ENCODE measurements at regions not wholly inside any gene's neighbourhood (a gene's known extent, or its start where the extent isn't known, plus 50 kb on each side); places are given as distances from the start of the nearest gene placed in this dataset.

DNA sequence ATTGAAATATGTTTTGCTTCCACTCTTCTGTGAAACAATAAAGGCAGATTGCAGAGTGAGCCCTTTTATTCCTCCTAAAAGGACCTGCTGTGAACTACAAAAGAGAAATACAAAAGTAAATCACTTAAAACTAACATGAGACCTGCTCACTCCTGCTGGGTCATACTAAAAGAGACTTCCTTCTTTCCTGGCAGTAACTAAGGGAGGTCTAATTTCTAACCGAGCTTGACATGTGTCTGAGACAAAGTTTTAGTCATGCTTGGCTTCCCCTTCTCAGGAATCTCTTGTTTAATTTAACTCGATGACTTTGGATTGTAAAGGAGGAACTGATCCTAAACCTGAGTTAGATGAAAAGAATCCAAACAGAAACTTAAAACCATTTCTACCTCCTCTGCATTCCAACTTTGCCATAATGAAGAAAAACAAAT is 86.4 kb upstream of the CDH6 start:
- H3K9me3 Mint-ChIP-seq = peaks cover 5 to 14% of the 10 kb centered on the region in 2 donors
- H3K4me3 Mint-ChIP-seq = no peak overlapping the region
- no peaks in the 10 kb centered on the region for H3K4me1 Mint-ChIP-seq
- no peak overlapping the region for H3K27ac Mint-ChIP-seq
- ATAC-seq = no peak
- H3K27me3 Mint-ChIP-seq = no peaks in the 10 kb centered on the region
- no peak for DNase-seq

DNA sequence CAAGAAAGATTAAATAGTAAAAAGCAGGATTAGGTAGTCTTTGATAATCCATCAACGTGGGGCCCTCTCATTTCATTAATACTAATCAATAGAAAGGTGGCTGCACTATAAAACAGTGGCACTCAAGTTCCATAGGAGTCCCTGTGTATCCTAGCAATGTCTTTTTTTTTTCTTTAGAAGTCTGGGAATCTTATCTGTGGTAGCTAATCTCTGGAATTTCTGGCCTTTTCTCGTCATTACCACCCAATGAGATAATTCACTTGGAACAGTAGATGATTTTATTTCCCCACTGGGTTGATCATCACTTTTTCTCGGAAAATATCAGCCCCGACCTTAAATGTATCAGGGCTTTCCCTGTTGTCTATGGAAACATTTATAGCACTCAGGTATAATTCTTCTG is 86.8 kb upstream of the CDH6 start:
- no peak for DNase-seq
- Mint-ChIP-seq H3K4me1 (no peaks in the 10 kb centered on the region), H3K27me3 (no peaks in the 10 kb centered on the region), H3K27ac (no peak overlapping the region), H3K9me3 (peaks cover 5 to 13% of the 10 kb centered on the region in 2 donors), H3K4me3 (no peak overlapping the region)
- ATAC-seq = no peak

DNA sequence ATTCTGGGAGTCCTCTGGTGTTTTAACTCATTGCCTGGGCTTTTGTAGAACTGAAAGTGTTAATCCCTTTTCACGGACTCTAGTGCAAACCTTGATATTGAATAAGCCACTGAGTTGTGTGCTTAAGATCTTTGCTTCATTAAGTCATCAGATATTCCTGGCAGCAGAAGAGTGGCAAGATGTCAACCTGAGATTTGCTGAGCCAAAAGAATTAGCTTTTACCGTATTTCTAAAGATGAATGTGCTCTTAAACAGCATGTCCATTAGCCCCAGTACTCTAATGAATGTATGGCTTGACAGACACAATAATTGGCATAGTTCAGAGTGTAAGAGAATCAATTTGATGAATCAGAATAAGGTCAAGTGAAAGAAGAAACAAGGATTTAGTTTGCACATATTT is 87.2 kb upstream of the CDH6 start:
- Mint-ChIP-seq H3K4me3 (no peak overlapping the region), H3K27ac (no peak overlapping the region), H3K27me3 (no peaks in the 10 kb centered on the region), H3K9me3 (peaks cover 5 to 9% of the 10 kb centered on the region in 2 donors), H3K4me1 (no peaks in the 10 kb centered on the region)
- DNase-seq = no peak
- no peak for ATAC-seq

DNA sequence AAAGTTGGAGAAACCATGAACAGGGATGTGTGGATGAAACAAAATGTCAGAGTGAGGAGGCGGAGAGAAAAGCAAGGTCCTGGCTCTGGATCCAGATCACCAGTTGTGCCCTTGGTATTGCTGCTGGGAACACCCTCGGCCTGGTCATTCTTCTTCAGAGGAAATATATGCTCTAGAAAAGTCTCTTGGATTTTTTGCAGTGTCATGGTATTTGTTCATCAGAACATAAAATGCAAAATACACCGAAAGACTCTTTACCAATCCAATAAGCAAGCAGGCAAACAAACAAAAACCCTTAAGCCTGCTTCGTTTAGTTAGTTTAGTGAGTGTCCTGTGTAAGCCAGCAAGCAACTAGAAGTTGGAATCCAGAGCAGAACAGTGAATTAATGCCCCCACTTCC is 88.7 kb upstream of the CDH6 start:
- DNase-seq (no peak), ATAC-seq (no peak)
- H3K27me3 Mint-ChIP-seq = no peaks in the 10 kb centered on the region
- no peak overlapping the region for H3K4me3 Mint-ChIP-seq
- no peak overlapping the region for H3K27ac Mint-ChIP-seq
- peaks cover 5 to 6% of the 10 kb centered on the region in 2 donors for H3K9me3 Mint-ChIP-seq
- H3K4me1 Mint-ChIP-seq = no peaks in the 10 kb centered on the region

DNA sequence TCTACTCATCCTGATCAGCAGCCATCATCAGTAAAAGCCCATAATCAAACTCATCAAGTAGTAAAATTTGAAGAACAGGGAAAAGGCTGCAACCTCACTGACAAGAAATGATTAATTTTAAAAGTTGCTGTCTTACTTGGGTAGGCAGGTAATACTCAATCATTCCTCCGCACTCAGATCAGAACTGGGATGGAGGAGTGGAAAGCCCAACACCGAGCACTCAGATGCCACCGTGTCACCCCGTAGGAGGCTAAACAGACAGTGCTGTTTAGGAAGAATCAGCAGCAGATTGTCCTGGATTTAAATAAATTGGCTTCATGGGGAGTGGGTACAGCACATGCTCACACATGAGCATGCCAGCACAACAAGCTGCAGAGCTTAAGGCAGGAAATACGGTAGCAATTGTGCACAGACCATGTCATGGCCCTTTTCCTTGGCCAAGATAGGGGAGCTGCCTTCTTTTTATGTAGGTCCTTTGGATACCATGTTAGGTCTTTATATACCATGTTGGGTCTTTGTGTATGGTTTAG is 92.6 kb upstream of the CDH6 start:
- no peaks in the 10 kb centered on the region for H3K4me1 Mint-ChIP-seq

DNA sequence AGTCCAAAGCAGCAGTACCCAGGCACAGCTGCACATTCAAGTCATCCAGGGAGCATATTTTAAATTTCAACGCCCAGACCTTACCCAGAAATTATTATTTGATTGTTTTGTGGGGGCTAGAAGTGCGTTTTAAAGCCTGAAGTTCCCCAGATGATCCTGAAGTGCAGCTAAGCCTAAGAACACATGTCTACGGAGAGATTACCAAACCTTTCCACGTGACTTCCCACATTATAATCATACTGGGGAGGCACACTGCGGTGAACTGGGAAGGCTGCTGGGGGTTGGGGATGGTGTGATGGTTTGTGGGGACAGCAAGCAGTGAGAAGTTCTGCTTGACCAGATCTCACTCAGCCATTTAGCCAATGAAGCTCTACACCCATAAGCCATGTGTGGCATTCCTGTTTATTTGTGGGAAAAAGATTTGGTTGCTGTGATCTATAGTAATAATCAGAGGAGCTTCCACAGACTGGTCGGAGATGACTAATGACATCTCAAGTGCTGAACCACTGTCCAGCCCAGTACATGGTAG is 93.4 kb upstream of the CDH6 start:
- Mint-ChIP-seq H3K27me3 (no peaks in the 10 kb centered on the region), H3K4me3 (no peak overlapping the region), H3K9me3 (no peaks in the 10 kb centered on the region), H3K27ac (no peak overlapping the region), H3K4me1 (no peaks in the 10 kb centered on the region)
- ATAC-seq (no peak), DNase-seq (no peak)

More for the DNA sequence above, 92.6 kb upstream of the CDH6 start:
- Mint-ChIP-seq H3K4me3 (no peak overlapping the region), H3K27ac (no peak overlapping the region), H3K9me3 (no peaks in the 10 kb centered on the region), H3K27me3 (no peaks in the 10 kb centered on the region)
- DNase-seq (no peak), ATAC-seq (no peak)

DNA sequence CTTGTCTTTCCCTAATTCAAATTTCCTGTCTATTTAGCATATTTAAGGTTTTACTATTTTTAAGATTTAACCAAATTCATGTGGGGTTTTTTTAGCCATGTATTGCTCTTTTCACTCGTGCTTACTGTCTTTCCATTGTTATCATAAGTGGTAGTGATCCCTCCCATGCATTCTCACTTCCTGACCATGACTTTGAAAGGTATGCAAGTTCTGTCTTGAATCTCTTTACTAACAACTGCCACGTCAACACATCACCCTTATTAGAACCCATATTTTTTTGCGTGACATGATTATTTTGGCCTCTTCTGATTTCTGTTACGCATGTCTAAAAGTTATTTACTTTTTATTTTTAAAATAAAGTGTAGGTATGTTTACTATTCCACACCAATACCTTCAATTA is 94.7 kb upstream of the CDH6 start:
- Mint-ChIP-seq H3K4me3 (no peak overlapping the region), H3K27me3 (no peaks in the 10 kb centered on the region), H3K27ac (no peak overlapping the region), H3K9me3 (no peaks in the 10 kb centered on the region), H3K4me1 (no peaks in the 10 kb centered on the region)
- no peak for DNase-seq
- no peak for ATAC-seq

DNA sequence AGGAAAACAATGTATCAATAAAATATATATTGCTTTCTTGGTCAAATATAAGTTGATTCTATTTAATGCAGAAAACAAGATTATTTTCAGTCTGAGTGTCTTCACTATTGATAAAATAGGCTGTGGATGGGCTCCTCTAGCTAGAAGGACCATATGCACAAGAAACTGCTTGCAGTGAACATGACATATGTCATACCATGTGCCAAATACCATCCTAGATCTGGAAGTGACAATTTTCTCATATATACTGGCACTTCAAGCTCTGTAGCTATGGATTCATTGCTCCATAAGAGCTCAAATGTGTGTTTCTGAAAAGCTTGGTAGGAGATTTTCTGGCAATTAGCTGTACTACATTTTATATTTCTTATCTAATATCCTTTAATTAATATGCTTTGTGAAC is 95.6 kb upstream of the CDH6 start:
- H3K4me3 Mint-ChIP-seq = no peak overlapping the region
- H3K27ac Mint-ChIP-seq = no peak overlapping the region
- no peaks in the 10 kb centered on the region for H3K9me3 Mint-ChIP-seq
- DNase-seq (no peak), ATAC-seq (no peak)
- no peaks in the 10 kb centered on the region for H3K4me1 Mint-ChIP-seq
- no peaks in the 10 kb centered on the region for H3K27me3 Mint-ChIP-seq

DNA sequence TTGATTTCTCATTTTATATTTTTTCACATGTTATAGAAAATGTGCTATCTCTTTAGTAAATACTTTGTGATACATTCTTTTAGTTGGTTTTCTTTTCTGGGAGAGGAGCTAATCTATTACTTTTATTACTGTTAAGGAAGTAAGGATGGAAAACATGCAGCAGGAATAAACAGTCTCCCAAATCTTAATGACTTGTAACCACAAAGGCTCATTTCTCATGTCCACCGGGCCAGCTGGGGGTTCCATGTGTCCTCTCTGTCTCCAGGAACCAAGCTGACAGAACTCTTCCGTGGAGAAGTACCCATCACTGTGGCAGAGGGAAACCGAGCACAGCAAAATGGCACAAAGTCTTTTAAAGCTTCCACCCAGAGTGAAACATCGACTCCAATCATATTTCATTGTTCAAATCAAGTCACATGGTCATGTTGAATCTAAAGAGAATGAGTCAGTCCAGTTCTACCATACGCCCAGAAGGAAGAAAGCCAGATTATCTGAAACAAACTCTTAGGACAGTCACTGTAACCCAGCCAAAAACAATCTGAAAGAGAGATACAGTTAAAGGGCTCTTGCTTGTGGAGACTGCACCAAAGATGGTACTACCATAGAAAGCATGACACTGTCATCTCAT is 97.1 kb upstream of the CDH6 start:
- Mint-ChIP-seq H3K9me3 (peaks cover 0 to 6% of the 10 kb centered on the region in 2 donors), H3K4me3 (no peak overlapping the region), H3K4me1 (no peaks in the 10 kb centered on the region), H3K27me3 (no peaks in the 10 kb centered on the region), H3K27ac (no peak overlapping the region)
- ATAC-seq (no peak), DNase-seq (no peak)

DNA sequence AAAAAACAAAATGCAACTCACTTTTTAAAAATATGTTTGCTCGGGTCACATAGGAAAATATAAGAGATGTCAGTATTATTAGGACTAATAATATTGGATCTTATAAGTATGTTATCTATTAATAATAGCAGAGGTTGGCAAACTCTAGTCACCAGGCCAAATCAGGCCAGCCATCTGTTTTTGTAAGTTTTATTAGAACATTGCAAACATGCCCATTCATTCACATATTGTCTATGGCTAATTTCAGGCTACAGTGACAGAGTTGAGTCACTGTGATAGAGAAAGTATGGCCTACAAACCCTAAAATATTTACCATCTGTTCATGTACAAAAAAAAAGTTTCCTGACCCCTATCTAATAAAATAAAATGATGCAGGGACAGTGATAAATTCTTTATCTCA is 97.7 kb upstream of the CDH6 start:
- Mint-ChIP-seq H3K27me3 (no peaks in the 10 kb centered on the region), H3K4me3 (no peak overlapping the region), H3K4me1 (no peaks in the 10 kb centered on the region), H3K27ac (no peak overlapping the region), H3K9me3 (peaks cover 0 to 6% of the 10 kb centered on the region in 2 donors)
- no peak for DNase-seq
- no peak for ATAC-seq

DNA sequence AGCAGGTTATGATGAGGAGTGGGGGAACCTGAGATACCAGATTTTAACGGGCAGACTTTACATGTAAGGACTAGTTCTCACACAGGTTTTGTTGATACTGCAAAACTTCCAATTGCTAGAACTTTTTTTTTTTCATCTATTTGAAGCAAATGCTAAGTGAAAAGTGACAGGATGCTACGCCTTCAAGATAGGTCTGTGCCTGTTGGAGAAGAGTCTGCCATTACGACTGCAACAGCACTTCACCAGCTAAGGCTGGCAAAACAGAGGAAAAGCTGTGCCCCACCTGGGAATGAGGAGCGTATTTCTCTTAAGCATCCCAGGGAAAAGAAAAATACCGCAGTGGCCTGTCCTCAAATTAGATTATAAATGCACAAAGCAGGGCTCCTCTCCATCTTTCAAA is 102.0 kb upstream of the CDH6 start:
- no peaks in the 10 kb centered on the region for H3K4me1 Mint-ChIP-seq
- no peak overlapping the region for H3K27ac Mint-ChIP-seq
- H3K27me3 Mint-ChIP-seq = no peaks in the 10 kb centered on the region

DNA sequence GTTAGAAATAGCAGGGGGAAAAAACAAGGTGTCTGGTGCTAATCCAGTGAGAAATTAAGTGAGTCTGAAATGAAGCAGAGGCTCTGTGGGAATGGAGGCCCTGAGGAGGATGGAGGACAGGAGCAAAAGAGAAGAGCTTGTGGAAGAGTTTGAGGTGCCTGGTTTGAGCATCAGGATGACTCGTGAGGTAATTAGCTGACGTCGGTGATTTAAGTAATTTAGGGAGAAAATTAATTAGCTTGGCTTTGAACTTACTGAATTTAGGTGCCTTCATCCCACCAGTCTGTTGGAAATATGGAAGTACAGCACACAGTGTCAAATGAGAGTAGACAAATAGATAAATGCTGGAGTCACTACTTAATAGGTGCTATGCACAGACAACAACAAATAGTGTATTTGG is 103.0 kb upstream of the CDH6 start:
- Mint-ChIP-seq H3K27ac (no peak overlapping the region), H3K4me1 (no peaks in the 10 kb centered on the region), H3K27me3 (no peaks in the 10 kb centered on the region), H3K9me3 (peaks cover 0 to 6% of the 10 kb centered on the region in 2 donors), H3K4me3 (no peak overlapping the region)
- DNase-seq = no peak
- no peak for ATAC-seq

More for the DNA sequence above, 102.0 kb upstream of the CDH6 start:
- no peak overlapping the region for H3K4me3 Mint-ChIP-seq
- DNase-seq (no peak), ATAC-seq (no peak)
- peaks cover 0 to 6% of the 10 kb centered on the region in 2 donors for H3K9me3 Mint-ChIP-seq

DNA sequence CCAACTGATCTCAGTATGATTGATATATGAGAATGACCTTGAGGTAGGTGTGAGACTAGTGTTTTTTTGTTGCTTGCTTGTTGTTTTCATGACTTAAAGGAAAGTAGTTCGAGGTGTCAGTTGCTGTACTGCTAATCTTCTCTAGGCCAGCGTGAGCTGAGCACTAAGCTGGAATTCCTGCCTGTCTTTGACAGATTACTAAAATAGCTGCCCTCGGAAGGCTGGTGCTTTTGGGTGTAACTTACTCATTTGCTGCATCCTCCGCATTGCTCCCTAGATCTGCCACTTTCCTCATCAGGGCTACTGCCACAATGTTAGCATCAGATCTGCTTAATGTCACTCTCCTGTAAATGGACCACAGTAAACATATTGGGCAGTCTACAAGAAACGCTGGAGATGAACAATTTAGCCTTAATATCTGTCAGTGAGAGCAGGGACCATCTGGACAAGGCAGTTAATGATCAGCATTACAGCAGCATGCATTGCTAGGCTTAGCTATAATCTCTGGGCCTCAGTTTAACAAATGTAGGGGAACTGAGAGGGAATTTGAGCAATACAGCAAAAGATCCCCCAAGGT is 106.6 kb upstream of the CDH6 start:
- H3K9me3 Mint-ChIP-seq = peaks cover 0 to 3% of the 10 kb centered on the region in 2 donors
- H3K27ac Mint-ChIP-seq = no peak overlapping the region
- H3K27me3 Mint-ChIP-seq = no peaks in the 10 kb centered on the region
- H3K4me1 Mint-ChIP-seq = no peaks in the 10 kb centered on the region
- no peak overlapping the region for H3K4me3 Mint-ChIP-seq
- ATAC-seq = no peak
- no peak for DNase-seq

DNA sequence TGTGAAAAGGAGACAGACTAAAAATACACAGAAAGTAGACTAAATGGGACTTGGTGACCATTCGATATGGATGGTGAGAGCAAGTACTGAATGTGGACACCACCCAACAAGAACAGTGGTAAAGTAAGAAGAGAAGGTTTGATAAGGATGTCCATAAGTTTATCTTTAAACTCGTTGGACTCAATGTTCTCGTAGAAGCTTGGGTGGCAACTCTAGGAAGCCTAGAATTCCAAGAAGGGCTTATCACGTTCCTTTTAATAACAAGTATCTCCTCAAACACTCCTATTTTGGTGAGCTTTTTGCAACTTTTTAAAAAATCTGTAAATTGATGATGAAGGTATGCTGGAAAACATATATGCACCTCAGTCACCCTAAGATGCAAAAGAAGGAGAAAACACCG is 108.6 kb upstream of the CDH6 start:
- ATAC-seq (no peak), DNase-seq (no peak)
- Mint-ChIP-seq H3K9me3 (peaks cover 0 to 4% of the 10 kb centered on the region in 2 donors), H3K27me3 (no peaks in the 10 kb centered on the region), H3K4me1 (no peaks in the 10 kb centered on the region), H3K27ac (no peak overlapping the region), H3K4me3 (no peak overlapping the region)

DNA sequence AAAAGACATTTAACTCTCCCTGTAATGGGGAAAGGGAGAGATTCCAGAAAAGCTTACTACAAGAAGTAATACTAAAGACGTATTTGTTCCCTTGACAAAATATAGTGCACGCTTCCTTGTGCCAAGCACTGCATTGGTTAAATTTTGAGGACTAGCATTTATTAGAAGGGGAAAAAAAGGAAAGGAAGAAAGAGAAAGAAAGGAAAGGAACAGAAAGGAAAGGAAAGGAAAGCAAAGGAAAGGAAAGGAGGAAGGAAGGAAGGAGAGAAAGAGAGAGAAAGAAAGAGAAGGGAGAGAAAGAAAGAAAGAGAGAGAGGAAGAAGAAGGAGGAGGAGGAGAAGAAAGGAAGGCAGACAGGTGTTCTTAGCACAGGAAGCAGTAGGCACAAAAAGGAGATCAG is 110.1 kb upstream of the CDH6 start:
- no peak for DNase-seq
- no peaks in the 10 kb centered on the region for H3K4me1 Mint-ChIP-seq
- peaks cover 4% of the 10 kb centered on the region in 2 donors for H3K9me3 Mint-ChIP-seq
- H3K4me3 Mint-ChIP-seq = no peak overlapping the region
- H3K27me3 Mint-ChIP-seq = no peaks in the 10 kb centered on the region
- no peak overlapping the region for H3K27ac Mint-ChIP-seq
- no peak for ATAC-seq

DNA sequence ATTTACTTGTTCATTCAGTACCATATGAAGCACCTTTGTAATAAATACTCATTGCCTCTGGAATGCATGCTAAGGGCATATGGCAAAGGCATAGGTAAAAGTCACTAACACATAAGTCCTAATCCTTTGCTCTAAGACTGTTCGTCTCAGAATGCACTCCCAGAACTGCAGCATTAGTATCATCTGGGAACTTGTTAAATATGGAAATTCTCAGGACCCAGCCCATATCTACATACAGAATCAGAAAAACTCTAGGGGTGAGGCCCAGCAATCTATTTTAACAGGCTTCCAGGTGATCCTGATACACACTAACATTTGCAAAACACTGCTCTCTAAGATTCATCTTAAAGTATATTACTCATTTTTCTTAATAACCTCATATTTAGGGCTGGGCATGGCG is 113.8 kb upstream of the CDH6 start:
- DNase-seq (no peak), ATAC-seq (no peak)
- Mint-ChIP-seq H3K27ac (no peak overlapping the region), H3K9me3 (peaks cover 14 to 23% of the 10 kb centered on the region in 2 donors), H3K27me3 (no peaks in the 10 kb centered on the region), H3K4me1 (no peaks in the 10 kb centered on the region), H3K4me3 (no peak overlapping the region)
